Mesenchymal stem cell (in vitro differentiated cells and primary cell): ENCODE measurements at regions not wholly inside any gene's neighbourhood (a gene's known extent, or its start where the extent isn't known, plus 50 kb on each side); places are given as distances from the start of the nearest gene placed in this dataset.

Experiments
- DNase-seq: peaks from one replicate; pipeline ENCODE4 v3.0.0-alpha.2; 2013
- H2AFZ ChIP-seq: one replicate; pipeline ENCODE4 v1.6.1; 2013; ENCODE audit warnings: low read depth, mild to moderate bottlenecking, control low read depth, inconsistent platforms, low read length, moderate library complexity
- H2AK5ac ChIP-seq: 2 replicates; pipeline ENCODE4 v1.6.1; 2013; ENCODE audit warnings: low read length, moderate library complexity, mild to moderate bottlenecking, inconsistent platforms; ENCODE audit not compliant: severe bottlenecking
- H2BK120ac ChIP-seq: one replicate; pipeline ENCODE4 v1.6.1; 2013; ENCODE audit warnings: low read depth, mild to moderate bottlenecking, inconsistent platforms, low read length, moderate library complexity
- H2BK12ac ChIP-seq, 2 experiments: one replicate each; pipeline ENCODE4 v1.6.1; 2013; ENCODE audit warnings: inconsistent platforms in 2 of 2, low read length in 2 of 2, mild to moderate bottlenecking in 2 of 2, moderate library complexity in 2 of 2, control low read depth in 1 of 2
- H2BK15ac ChIP-seq: one replicate; pipeline ENCODE4 v1.6.1; 2013; ENCODE audit warnings: mild to moderate bottlenecking, low read depth, inconsistent platforms; ENCODE audit not compliant: poor library complexity, severe bottlenecking
- H2BK5ac ChIP-seq: 2 replicates; pipeline ENCODE4 v1.6.1; 2013; ENCODE audit warnings: low read depth, mild to moderate bottlenecking, low read length, control low read depth, inconsistent platforms; ENCODE audit not compliant: poor library complexity, severe bottlenecking
- H3K14ac ChIP-seq, 2 experiments: one replicate each; pipeline ENCODE4 v1.6.1; 2013; ENCODE audit warnings: inconsistent platforms in 2 of 2, low read length in 2 of 2, control low read depth in 1 of 2, mild to moderate bottlenecking in 1 of 2, moderate library complexity in 1 of 2
- H3K18ac ChIP-seq, 2 experiments: one replicate each; pipeline ENCODE4 v1.6.1; 2013; ENCODE audit warnings: inconsistent platforms in 2 of 2, low read length in 2 of 2, control low read depth in 1 of 2, low read depth in 1 of 2, mild to moderate bottlenecking in 1 of 2
- H3K23ac ChIP-seq, 2 experiments: one replicate each; pipeline ENCODE4 v1.6.1; 2013; ENCODE audit warnings: inconsistent platforms in 2 of 2, low read length in 2 of 2, mild to moderate bottlenecking in 2 of 2, moderate library complexity in 2 of 2, control low read depth in 1 of 2
- H3K27ac ChIP-seq: 2 replicates; pipeline ENCODE4 v1.5.1; 2013; ENCODE audit warnings: mild to moderate bottlenecking, moderate library complexity, low read length, control low read depth, inconsistent platforms; ENCODE audit not compliant: poor library complexity, severe bottlenecking
- H3K27me3 ChIP-seq, 2 experiments: 2 replicates each; pipeline versions ENCODE4 v1.6.1 to v1.7.0; 2013; ENCODE audit warnings: low read length in 2 of 2, mild to moderate bottlenecking in 2 of 2, moderate library complexity in 2 of 2, control low read depth in 1 of 2, inconsistent platforms in 1 of 2; ENCODE audit not compliant: control insufficient read depth in 1 of 2, insufficient read depth in 1 of 2
- H3K36me3 ChIP-seq, 2 experiments: 2 replicates each; pipeline versions ENCODE4 v1.6.1 to v1.7.0; 2013; ENCODE audit warnings: low read length in 2 of 2, control low read depth in 1 of 2, inconsistent platforms in 1 of 2, low read depth in 1 of 2, mild to moderate bottlenecking in 1 of 2; ENCODE audit not compliant: insufficient read depth in 2 of 2, control insufficient read depth in 1 of 2
- H3K4ac ChIP-seq, 2 experiments: one replicate each; pipeline ENCODE4 v1.6.1; 2013; ENCODE audit warnings: inconsistent platforms in 2 of 2, low read length in 2 of 2, mild to moderate bottlenecking in 2 of 2, moderate library complexity in 2 of 2, control low read depth in 1 of 2, low read depth in 1 of 2
- H3K4me1 ChIP-seq: 2 replicates; pipeline ENCODE4 v1.6.1; 2013; ENCODE audit warnings: low read depth, low read length, control low read depth; ENCODE audit not compliant: control insufficient read depth, insufficient read depth
- H3K4me2 ChIP-seq: 2 replicates; pipeline ENCODE4 v1.6.1; 2013; ENCODE audit warnings: low read length, mild to moderate bottlenecking, inconsistent platforms; ENCODE audit not compliant: poor library complexity, severe bottlenecking
- H3K4me3 ChIP-seq, 2 experiments: 2 replicates each; pipeline versions ENCODE4 v1.5.1 to v1.7.0; 2013; ENCODE audit warnings: low read length in 2 of 2, mild to moderate bottlenecking in 2 of 2, control low read depth in 1 of 2, low read depth in 1 of 2; ENCODE audit not compliant: insufficient read depth in 1 of 2
- H3K79me1 ChIP-seq: replicated peaks from 2 replicates; pipeline ENCODE4 v1.6.1; 2013; ENCODE audit warnings: mild to moderate bottlenecking, control low read depth, low read length, inconsistent platforms; ENCODE audit not compliant: poor library complexity, severe bottlenecking
- H3K9ac ChIP-seq: 2 replicates; pipeline ENCODE4 v1.7.0; 2013; ENCODE audit warnings: mild to moderate bottlenecking, low read length, moderate library complexity
- H3K9me3 ChIP-seq: 2 replicates; pipeline ENCODE4 v1.7.0; 2013; ENCODE audit warnings: mild to moderate bottlenecking, low read length; ENCODE audit not compliant: control insufficient read depth
- H4K8ac ChIP-seq: one replicate; pipeline ENCODE4 v1.6.1; 2013; ENCODE audit warnings: inconsistent platforms, mild to moderate bottlenecking, low read length, moderate library complexity
- H4K91ac ChIP-seq: one replicate; pipeline ENCODE4 v1.6.1; 2013; ENCODE audit warnings: mild to moderate bottlenecking, low read length, inconsistent platforms
- WGBS: methylation state at CpG from one replicate; pipeline ENCODE4 v1.1.7; 2013; ENCODE audit warnings: mixed read lengths; 5-methylcytosine and 5-hydroxymethylcytosine counted together

- Histone ChIP-seq H2BK5ac (no peak overlapping the region), H3K9me3 (peaks cover 18% of the 10 kb centered on the region), H3K4me1 (no peaks in the 10 kb centered on the region), H3K4ac (no peak overlapping the region), H2BK12ac (no peak overlapping the region), H3K79me1 (no peaks in the 10 kb centered on the region), H3K23ac (no peak overlapping the region), H3K27ac (no peak overlapping the region), H2BK15ac (no peak overlapping the region), H3K18ac (no peak overlapping the region), H2AK5ac (no peak overlapping the region), H2AFZ (no peak overlapping the region), H3K14ac (no peak overlapping the region), H4K8ac (no peak overlapping the region), H3K36me3 (no peaks in the 10 kb centered on the region), H2BK120ac (no peak overlapping the region), H3K4me2 (no peak overlapping the region), H4K91ac (no peak overlapping the region), H3K4me3 (no peak overlapping the region), H3K9ac (no peak overlapping the region), H3K27me3 (no peaks in the 10 kb centered on the region)
- DNase-seq: no peak
- 75% methylated on average over 1 of the region's 1 CpG for WGBS
These were observed 226.0 kb upstream of the PTGER4 start for GRCh38 chr5:40453689-40454088.

GRCh38 chr5:40452874-40453624 lies 226.7 kb upstream of the PTGER4 start:
- no peak overlapping the region for H2AK5ac ChIP-seq
- H3K27ac ChIP-seq: no peak overlapping the region
- H2AFZ ChIP-seq: no peak overlapping the region
- no peaks in the 10 kb centered on the region for H3K4me1 ChIP-seq
- no peaks in the 10 kb centered on the region for H3K36me3 ChIP-seq
- DNase-seq: no peak
- H3K14ac ChIP-seq: no peak overlapping the region
- no peak overlapping the region for H2BK15ac ChIP-seq
- no peak overlapping the region for H2BK12ac ChIP-seq
- no peaks in the 10 kb centered on the region for H3K79me1 ChIP-seq
- no peak overlapping the region for H4K91ac ChIP-seq
- no peak overlapping the region for H3K9ac ChIP-seq
- H2BK5ac ChIP-seq: no peak overlapping the region
- 79% methylated on average over 4 of the region's 5 CpGs for WGBS
- H3K18ac ChIP-seq: no peak overlapping the region
- no peak overlapping the region for H4K8ac ChIP-seq
- H3K4me2 ChIP-seq: no peak overlapping the region
- no peaks in the 10 kb centered on the region for H3K27me3 ChIP-seq
- H3K4me3 ChIP-seq: no peak overlapping the region
- no peak overlapping the region for H3K23ac ChIP-seq
- peaks cover 18% of the 10 kb centered on the region for H3K9me3 ChIP-seq
- H3K4ac ChIP-seq: no peak overlapping the region
- H2BK120ac ChIP-seq: no peak overlapping the region

- H3K23ac ChIP-seq: no peak overlapping the region
- no peak overlapping the region for H2BK15ac ChIP-seq
- no peak overlapping the region for H2BK12ac ChIP-seq
- H3K4me1 ChIP-seq: no peaks in the 10 kb centered on the region
- H3K18ac ChIP-seq: no peak overlapping the region
- H3K79me1 ChIP-seq: no peaks in the 10 kb centered on the region
- H2AFZ ChIP-seq: no peak overlapping the region
- no peaks in the 10 kb centered on the region for H3K27me3 ChIP-seq
- H3K4me2 ChIP-seq: no peak overlapping the region
- peaks cover 15% of the 10 kb centered on the region for H3K9me3 ChIP-seq
- H4K91ac ChIP-seq: no peak overlapping the region
- WGBS: no CpG with 5 or more reads among the region's 1 CpG
- no peak overlapping the region for H3K4ac ChIP-seq
- no peaks in the 10 kb centered on the region for H3K36me3 ChIP-seq
- DNase-seq: peak; percentile 7
- no peak overlapping the region for H2BK120ac ChIP-seq
- no peak overlapping the region for H2AK5ac ChIP-seq
- no peak overlapping the region for H4K8ac ChIP-seq
- no peak overlapping the region for H3K14ac ChIP-seq
- H3K4me3 ChIP-seq: no peak overlapping the region
- H3K9ac ChIP-seq: peak overlapping the region; percentile 56
- H3K27ac ChIP-seq: no peak overlapping the region
- H2BK5ac ChIP-seq: no peak overlapping the region
These were observed 232.3 kb upstream of the PTGER4 start for GRCh38 chr5:40447438-40447837.

GRCh38 chr5:40446910-40447309 lies 232.8 kb upstream of the PTGER4 start:
- WGBS: 40% methylated on average over 1 of the region's 1 CpG
- Histone ChIP-seq H2BK15ac (no peak overlapping the region), H3K9me3 (peaks cover 12% of the 10 kb centered on the region), H3K18ac (no peak overlapping the region), H3K4me2 (no peak overlapping the region), H3K4ac (no peak overlapping the region), H3K23ac (no peak overlapping the region), H3K27me3 (no peaks in the 10 kb centered on the region), H2AK5ac (no peak overlapping the region), H2BK120ac (no peak overlapping the region), H3K14ac (no peak overlapping the region), H3K79me1 (no peaks in the 10 kb centered on the region), H3K4me1 (no peaks in the 10 kb centered on the region), H4K91ac (no peak overlapping the region), H3K9ac (peak overlapping the region; percentile 56), H4K8ac (no peak overlapping the region), H3K27ac (no peak overlapping the region), H3K36me3 (no peaks in the 10 kb centered on the region), H2AFZ (no peak overlapping the region), H3K4me3 (no peak overlapping the region), H2BK5ac (no peak overlapping the region), H2BK12ac (no peak overlapping the region)
- DNase-seq: peak; percentile 85
